SH-SY5Y (cell line): ENCODE measurements at regions not wholly inside any gene's neighbourhood (a gene's known extent, or its start where the extent isn't known, plus 50 kb on each side); places are given as distances from the start of the nearest gene placed in this dataset.

Experiments
- GATA2 ChIP-seq: IDR thresholded peaks from 2 replicates; pipeline ENCODE4 v1.6.1; 2011; ENCODE audit warnings: mild to moderate bottlenecking, low read depth, low read length
- GATA3 ChIP-seq: IDR thresholded peaks from 2 replicates; pipeline ENCODE4 v1.6.1; 2011; ENCODE audit warnings: low read depth, mild to moderate bottlenecking, low read length, moderate library complexity

- no peak for TF ChIP-seq GATA2
- TF ChIP-seq GATA3, result no peak
These were observed 388.3 kb upstream of the MGMT start for GRCh38 chr10:129078746-129079145.
